H9 (cell line): ENCODE measurements at regions not wholly inside any gene's neighbourhood (a gene's known extent, or its start where the extent isn't known, plus 50 kb on each side); places are given as distances from the start of the nearest gene placed in this dataset.

ENCODE experiments used
- DNase-seq: peaks from one replicate; pipeline ENCODE4 v3.0.0-alpha.2; 2017
- H2AFZ ChIP-seq: one replicate; pipeline ENCODE4 v1.6.1; 2013; ENCODE audit warnings: mild to moderate bottlenecking, low read length, control low read depth, moderate library complexity
- H2AK5ac ChIP-seq: 2 replicates; pipeline ENCODE4 v1.6.1; 2013; ENCODE audit warnings: low read length, control low read depth, mixed read lengths; ENCODE audit not compliant: insufficient read length
- H2BK120ac ChIP-seq: one replicate; pipeline ENCODE4 v1.6.1; 2013; ENCODE audit warnings: low read depth, mild to moderate bottlenecking, low read length, control low read depth, inconsistent platforms; ENCODE audit not compliant: poor library complexity, severe bottlenecking
- H2BK12ac ChIP-seq: 2 replicates; pipeline ENCODE4 v1.6.1; 2013; ENCODE audit warnings: low read length, control low read depth, mixed read lengths, low read depth; ENCODE audit not compliant: insufficient read length
- H2BK15ac ChIP-seq: 2 replicates; pipeline ENCODE4 v1.6.1; 2013; ENCODE audit warnings: low read depth, low read length, control low read depth
- H2BK20ac ChIP-seq: one replicate; pipeline ENCODE4 v1.6.1; 2013; ENCODE audit warnings: low read depth, mild to moderate bottlenecking, low read length, control low read depth, inconsistent platforms; ENCODE audit not compliant: poor library complexity, severe bottlenecking
- H2BK5ac ChIP-seq: 2 replicates; pipeline ENCODE4 v1.6.1; 2013; ENCODE audit warnings: low read length, control low read depth, mixed read lengths; ENCODE audit not compliant: insufficient read length
- H3K14ac ChIP-seq: 2 replicates; pipeline ENCODE4 v1.6.1; 2013; ENCODE audit warnings: low read length, control low read depth; ENCODE audit not compliant: insufficient read depth
- H3K18ac ChIP-seq: 2 replicates; pipeline ENCODE4 v1.6.1; 2013; ENCODE audit warnings: low read depth, mild to moderate bottlenecking, mixed read lengths, low read length, control low read depth; ENCODE audit not compliant: insufficient read length
- H3K23ac ChIP-seq: 2 replicates; pipeline ENCODE4 v1.6.1; 2013; ENCODE audit warnings: low read length, control low read depth, mixed read lengths, low read depth; ENCODE audit not compliant: insufficient read length
- H3K23me2 ChIP-seq: 2 replicates; pipeline ENCODE4 v1.6.1; 2013; ENCODE audit warnings: low read depth, mild to moderate bottlenecking, mixed read lengths, low read length, control low read depth; ENCODE audit not compliant: insufficient read length, poor library complexity, severe bottlenecking
- H3K27ac ChIP-seq: 2 replicates; pipeline ENCODE4 v1.5.1; 2013; ENCODE audit warnings: low read length, control low read depth, mixed read lengths, low read depth; ENCODE audit not compliant: insufficient read length
- H3K27me3 ChIP-seq: 2 replicates; pipeline ENCODE4 v1.6.1; 2013; ENCODE audit warnings: low read length, control low read depth, inconsistent platforms; ENCODE audit not compliant: insufficient read depth
- H3K4ac ChIP-seq: 2 replicates; pipeline ENCODE4 v1.6.1; 2013; ENCODE audit warnings: low read depth, mild to moderate bottlenecking, control low read depth, inconsistent platforms, low read length, moderate library complexity
- H3K4me1 ChIP-seq: 2 replicates; pipeline ENCODE4 v1.6.1; 2013; ENCODE audit warnings: low read length, control low read depth, inconsistent platforms; ENCODE audit not compliant: insufficient read depth
- H3K4me2 ChIP-seq: 2 replicates; pipeline ENCODE4 v1.6.1; 2013; ENCODE audit warnings: low read length, control low read depth, mixed read lengths; ENCODE audit not compliant: insufficient read length, insufficient read depth
- H3K56ac ChIP-seq: 2 replicates; pipeline ENCODE4 v1.6.1; 2013; ENCODE audit warnings: low read depth, mild to moderate bottlenecking, mixed read lengths, low read length, control low read depth; ENCODE audit not compliant: insufficient read length
- H3K79me1 ChIP-seq: 2 replicates; pipeline ENCODE4 v1.6.1; 2013; ENCODE audit warnings: low read depth, mild to moderate bottlenecking, moderate library complexity, low read length, control low read depth, inconsistent platforms; ENCODE audit not compliant: insufficient read depth, poor library complexity, severe bottlenecking
- H3K79me2 ChIP-seq: 2 replicates; pipeline ENCODE4 v1.6.1; 2013; ENCODE audit warnings: low read length, control low read depth, inconsistent platforms; ENCODE audit not compliant: insufficient read depth
- H3K9ac ChIP-seq: 2 replicates; pipeline ENCODE4 v1.6.1; 2013; ENCODE audit warnings: low read length, control low read depth, mixed read lengths; ENCODE audit not compliant: insufficient read length; ENCODE audit errors: extremely low read depth
- H3K9me3 ChIP-seq: one replicate; pipeline ENCODE4 v1.6.1; 2013; ENCODE audit warnings: low read depth, low read length, inconsistent platforms; ENCODE audit not compliant: control insufficient read depth
- H3T11ph ChIP-seq: one replicate; pipeline ENCODE4 v1.6.1; 2013; ENCODE audit warnings: mild to moderate bottlenecking, low read length, control low read depth, inconsistent platforms
- H4K20me1 ChIP-seq: one replicate; pipeline ENCODE4 v1.6.1; 2013; ENCODE audit not compliant: control insufficient read depth, insufficient read length, insufficient read depth
- H4K5ac ChIP-seq: 2 replicates; pipeline ENCODE4 v1.6.1; 2013; ENCODE audit warnings: low read depth, mild to moderate bottlenecking, mixed read lengths, low read length, control low read depth; ENCODE audit not compliant: insufficient read length
- H4K8ac ChIP-seq: replicated peaks from 2 replicates; pipeline ENCODE4 v1.6.1; 2013; ENCODE audit warnings: low read length, control low read depth, mixed read lengths, low read depth; ENCODE audit not compliant: insufficient read length
- H4K91ac ChIP-seq: 2 replicates; pipeline ENCODE4 v1.6.1; 2013; ENCODE audit warnings: low read depth, mild to moderate bottlenecking, moderate library complexity, mixed read lengths, low read length, control low read depth; ENCODE audit not compliant: insufficient read length
- H3K27ac Mint-ChIP-seq, 3 experiments: 2 replicates in 2 of 3; 3 replicates in 1 of 3; pipeline ENCODE4 v1.8.0; 2020 to 2021; ENCODE audit warnings: mixed read lengths in 3 of 3, mild to moderate bottlenecking in 1 of 3, moderate library complexity in 1 of 3
- H3K27me3 Mint-ChIP-seq: 2 replicates; pipeline ENCODE4 v1.8.0; 2021; ENCODE audit warnings: low read depth, mild to moderate bottlenecking, moderate library complexity, mixed read lengths
- H3K36me3 Mint-ChIP-seq, 3 experiments: 2 replicates in 2 of 3; 3 replicates in 1 of 3; pipeline ENCODE4 v1.8.0; 2020 to 2021; ENCODE audit warnings: low read depth in 3 of 3, mixed read lengths in 3 of 3; ENCODE audit not compliant: insufficient read depth in 1 of 3
- H3K4me1 Mint-ChIP-seq, 2 experiments: 2 replicates each; pipeline ENCODE4 v1.8.0; 2020; ENCODE audit warnings: mixed read lengths in 2 of 2
- H3K4me3 Mint-ChIP-seq, 2 experiments: 2 replicates in 1 of 2; 3 replicates in 1 of 2; pipeline ENCODE4 v1.8.0; 2020 to 2021; ENCODE audit warnings: mild to moderate bottlenecking in 2 of 2, mixed read lengths in 2 of 2, moderate library complexity in 1 of 2
- H3K9me3 Mint-ChIP-seq, 2 experiments: 2 replicates in 1 of 2; 3 replicates in 1 of 2; pipeline ENCODE4 v1.8.0; 2020; ENCODE audit warnings: mild to moderate bottlenecking in 2 of 2, mixed read lengths in 2 of 2, moderate library complexity in 1 of 2
- WGBS: extraction: QIAGEN DNeasy Blood & Tissue Kit; methylation state at CpG from one replicate; pipeline ENCODE4 v1.1.7; 2013; ENCODE audit warnings: missing lambda C conversion rate, low lambda C conversion rate, mixed read lengths; ENCODE audit not compliant: insufficient read length; ENCODE audit errors: extremely low coverage; 5-methylcytosine and 5-hydroxymethylcytosine counted together
- TF ChIP-seq, protein P1 (sequence below): fragments of 200-600 bp; sonication (generic); conservative IDR thresholded peaks from 3 replicates; pipeline ENCODE4 v1.8.0; 2021; ENCODE audit warnings: antibody characterized with exemption, mild to moderate bottlenecking

DNA sequence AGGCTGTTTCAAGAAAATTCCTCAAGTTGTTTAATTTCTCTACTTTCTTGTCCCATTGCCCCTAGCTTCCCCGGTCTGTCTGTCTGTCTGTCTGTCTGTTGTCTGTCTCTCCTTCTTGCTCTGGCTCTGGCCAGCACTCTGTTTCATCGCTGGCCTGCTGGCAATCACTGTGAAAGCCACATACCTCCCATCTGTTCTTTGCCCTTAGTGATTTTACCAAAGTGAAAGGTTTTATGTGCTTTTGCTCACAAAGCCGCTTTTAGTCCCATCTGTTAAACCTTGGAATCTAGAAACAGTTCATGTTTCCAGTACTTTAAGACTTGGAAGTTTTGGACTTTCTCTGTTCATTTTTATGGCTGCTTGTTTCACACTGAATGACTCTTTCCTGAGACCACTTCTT lies 87.8 kb upstream of the EXOC2 start:
- H3K27ac Mint-ChIP-seq: no peak overlapping the region
- Histone ChIP-seq H4K91ac (no peak overlapping the region), H3K9me3 (no peaks in the 10 kb centered on the region), H4K8ac (no peak overlapping the region), H4K5ac (no peak overlapping the region), H3K27me3 (no peaks in the 10 kb centered on the region), H3K79me1 (no peaks in the 10 kb centered on the region), H2BK20ac (no peak overlapping the region), H3K27ac (no peak overlapping the region), H3K14ac (no peak overlapping the region), H3K79me2 (no peaks in the 10 kb centered on the region), H3K56ac (no peak overlapping the region), H2BK5ac (no peak overlapping the region), H3K18ac (no peak overlapping the region), H3K23ac (no peak overlapping the region), H2BK120ac (no peak overlapping the region), H3K4ac (no peak overlapping the region), H2AFZ (no peak overlapping the region), H3K9ac (no peak overlapping the region), H2BK12ac (no peak overlapping the region), H4K20me1 (no peaks in the 10 kb centered on the region), H2BK15ac (no peak overlapping the region), H3K23me2 (no peaks in the 10 kb centered on the region), H3K4me1 (peaks cover 5% of the 10 kb centered on the region; the same call in 1 of the 2 replicates), H3K4me2 (no peak overlapping the region), H2AK5ac (no peak overlapping the region), H3T11ph (no peak overlapping the region)
- H3K9me3 Mint-ChIP-seq: no peaks in the 10 kb centered on the region
- TF ChIP-seq, protein P1, sequence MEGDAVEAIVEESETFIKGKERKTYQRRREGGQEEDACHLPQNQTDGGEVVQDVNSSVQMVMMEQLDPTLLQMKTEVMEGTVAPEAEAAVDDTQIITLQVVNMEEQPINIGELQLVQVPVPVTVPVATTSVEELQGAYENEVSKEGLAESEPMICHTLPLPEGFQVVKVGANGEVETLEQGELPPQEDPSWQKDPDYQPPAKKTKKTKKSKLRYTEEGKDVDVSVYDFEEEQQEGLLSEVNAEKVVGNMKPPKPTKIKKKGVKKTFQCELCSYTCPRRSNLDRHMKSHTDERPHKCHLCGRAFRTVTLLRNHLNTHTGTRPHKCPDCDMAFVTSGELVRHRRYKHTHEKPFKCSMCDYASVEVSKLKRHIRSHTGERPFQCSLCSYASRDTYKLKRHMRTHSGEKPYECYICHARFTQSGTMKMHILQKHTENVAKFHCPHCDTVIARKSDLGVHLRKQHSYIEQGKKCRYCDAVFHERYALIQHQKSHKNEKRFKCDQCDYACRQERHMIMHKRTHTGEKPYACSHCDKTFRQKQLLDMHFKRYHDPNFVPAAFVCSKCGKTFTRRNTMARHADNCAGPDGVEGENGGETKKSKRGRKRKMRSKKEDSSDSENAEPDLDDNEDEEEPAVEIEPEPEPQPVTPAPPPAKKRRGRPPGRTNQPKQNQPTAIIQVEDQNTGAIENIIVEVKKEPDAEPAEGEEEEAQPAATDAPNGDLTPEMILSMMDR: no peak
- DNase-seq: no peak
- H3K4me1 Mint-ChIP-seq: peaks cover 4 to 7% of the 10 kb centered on the region in 2 experiments
- WGBS: no CpG with 5 or more reads among the region's 3 CpGs
- no peaks in the 10 kb centered on the region; a peak in 1 of 7 replicates for H3K36me3 Mint-ChIP-seq
- H3K27me3 Mint-ChIP-seq: peaks cover 3% of the 10 kb centered on the region
- H3K4me3 Mint-ChIP-seq: no peak overlapping the region
